Stimulated activated CD4-positive, alpha-beta T cell treated with anti-CD3 and anti-CD28 coated beads, Interleukin-1b, Interleukin-23, amount 100 ng/mL, for 4 hours (primary cell): ENCODE measurements at regions not wholly inside any gene's neighbourhood (a gene's known extent, or its start where the extent isn't known, plus 50 kb on each side); places are given as distances from the start of the nearest gene placed in this dataset.
"Not testable (repeated sequence)": the region's sequence is repeated elsewhere in the genome, so short reads cannot be mapped to it uniquely, and the experiment has no call there.

Experiments
- DNase-seq, 2 donors: peaks; one replicate each; pipeline ENCODE4 v3.0.0-alpha.2; 2020; ENCODE audit warnings: low read depth in 2 of 2

GRCh38 chrX:71822314-71822713, 59.2 kb downstream of the CXorf49B start:
- DNase-seq, result not testable (repeated sequence)

GRCh38 chrX:71823391-71824057, 60.4 kb downstream of the CXorf49B start:
- DNase-seq, result no peak

- no peak for DNase-seq
Measured at GRCh38 chrX:71828086-71828485, 64.9 kb downstream of the CXorf49B start.

- DNase-seq, result not testable (repeated sequence)
Measured at GRCh38 chrX:71838092-71838491, 72.6 kb upstream of the NHSL2 start.

GRCh38 chrX:71846429-71846828, 64.2 kb upstream of the NHSL2 start:
- DNase-seq, result no peak

GRCh38 chrX:71852182-71852581, 58.5 kb upstream of the NHSL2 start:
- DNase-seq, result no peak

- DNase-seq, result peak in 1 of 2 donors; percentile 22
Measured at GRCh38 chrX:71859637-71860036, 51.0 kb upstream of the NHSL2 start.
